PFSK-1 (cell line): ENCODE measurements at regions not wholly inside any gene's neighbourhood (a gene's known extent, or its start where the extent isn't known, plus 50 kb on each side); places are given as distances from the start of the nearest gene placed in this dataset.

ENCODE experiments used
- FOXP2 ChIP-seq: optimal IDR thresholded peaks from 2 replicates; pipeline ENCODE3; 2011; ENCODE audit warnings: borderline replicate concordance, control low read depth, inconsistent platforms; ENCODE audit not compliant: insufficient read depth; ENCODE audit errors: extremely low read length, extremely low read depth
- POLR2AphosphoS5 ChIP-seq: IDR thresholded peaks from 2 replicates; pipeline ENCODE4 v1.6.1; 2012; ENCODE audit warnings: low read depth, mild to moderate bottlenecking, control low read depth, low read length, moderate library complexity
- SIN3A ChIP-seq: IDR thresholded peaks from 2 replicates; pipeline ENCODE4 v1.6.1; 2012; ENCODE audit warnings: mild to moderate bottlenecking, low read length, moderate library complexity, borderline replicate concordance; ENCODE audit not compliant: insufficient read depth
- TAF1 ChIP-seq: IDR thresholded peaks from 2 replicates; pipeline ENCODE4 v1.6.1; 2012; ENCODE audit warnings: low read length, control low read depth, borderline replicate concordance; ENCODE audit not compliant: insufficient read depth
- TF ChIP-seq, protein P1 (sequence below), 2 experiments: IDR thresholded peaks; 2 replicates each; pipeline versions ENCODE4 v1.6.1 to v1.8.0; 2011 to 2012; ENCODE audit warnings: low read depth in 2 of 2, low read length in 2 of 2, control low read depth in 1 of 2, inconsistent platforms in 1 of 2, mild to moderate bottlenecking in 1 of 2, moderate library complexity in 1 of 2; ENCODE audit not compliant: insufficient read depth in 1 of 2

DNA sequence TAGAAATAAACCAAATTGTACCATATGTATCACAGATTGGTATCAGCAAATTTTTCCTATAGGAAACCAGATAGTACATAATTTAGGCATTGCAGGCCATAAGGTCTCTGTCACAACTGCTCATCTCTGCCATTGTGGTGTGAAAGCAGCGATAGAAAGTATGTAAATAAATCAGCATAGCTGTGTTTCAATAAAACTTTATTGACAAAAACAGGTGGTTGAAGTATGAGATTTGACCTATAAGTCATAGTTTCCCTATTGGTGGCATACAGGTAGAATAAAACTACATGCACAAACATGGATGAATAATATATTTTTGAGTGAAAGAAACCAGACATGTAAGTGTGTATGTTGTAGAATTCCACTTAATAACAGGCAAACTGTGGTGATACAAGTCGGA, 1454.9 kb downstream of the REEP3 start:
- no peak for TF ChIP-seq TAF1

DNA sequence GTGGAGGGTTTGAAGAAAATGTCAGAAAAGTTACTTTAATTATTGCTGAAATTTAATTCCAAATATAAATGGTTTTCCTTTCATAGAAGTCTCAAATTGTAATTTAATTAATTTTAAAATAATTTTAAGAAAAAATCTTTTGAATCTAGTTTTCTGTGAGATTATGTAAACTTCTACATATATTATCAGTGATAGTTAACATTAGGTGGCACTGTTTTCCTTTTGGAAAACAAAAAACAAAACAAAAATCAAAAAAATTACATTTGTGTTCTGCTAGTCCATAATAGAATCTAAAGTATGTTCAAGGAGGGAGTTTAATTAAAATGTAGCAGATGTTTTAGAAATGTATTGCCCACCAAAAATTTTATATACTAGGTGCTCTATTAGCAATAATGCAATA, 1456.7 kb downstream of the REEP3 start:
- TF ChIP-seq, protein P1, sequence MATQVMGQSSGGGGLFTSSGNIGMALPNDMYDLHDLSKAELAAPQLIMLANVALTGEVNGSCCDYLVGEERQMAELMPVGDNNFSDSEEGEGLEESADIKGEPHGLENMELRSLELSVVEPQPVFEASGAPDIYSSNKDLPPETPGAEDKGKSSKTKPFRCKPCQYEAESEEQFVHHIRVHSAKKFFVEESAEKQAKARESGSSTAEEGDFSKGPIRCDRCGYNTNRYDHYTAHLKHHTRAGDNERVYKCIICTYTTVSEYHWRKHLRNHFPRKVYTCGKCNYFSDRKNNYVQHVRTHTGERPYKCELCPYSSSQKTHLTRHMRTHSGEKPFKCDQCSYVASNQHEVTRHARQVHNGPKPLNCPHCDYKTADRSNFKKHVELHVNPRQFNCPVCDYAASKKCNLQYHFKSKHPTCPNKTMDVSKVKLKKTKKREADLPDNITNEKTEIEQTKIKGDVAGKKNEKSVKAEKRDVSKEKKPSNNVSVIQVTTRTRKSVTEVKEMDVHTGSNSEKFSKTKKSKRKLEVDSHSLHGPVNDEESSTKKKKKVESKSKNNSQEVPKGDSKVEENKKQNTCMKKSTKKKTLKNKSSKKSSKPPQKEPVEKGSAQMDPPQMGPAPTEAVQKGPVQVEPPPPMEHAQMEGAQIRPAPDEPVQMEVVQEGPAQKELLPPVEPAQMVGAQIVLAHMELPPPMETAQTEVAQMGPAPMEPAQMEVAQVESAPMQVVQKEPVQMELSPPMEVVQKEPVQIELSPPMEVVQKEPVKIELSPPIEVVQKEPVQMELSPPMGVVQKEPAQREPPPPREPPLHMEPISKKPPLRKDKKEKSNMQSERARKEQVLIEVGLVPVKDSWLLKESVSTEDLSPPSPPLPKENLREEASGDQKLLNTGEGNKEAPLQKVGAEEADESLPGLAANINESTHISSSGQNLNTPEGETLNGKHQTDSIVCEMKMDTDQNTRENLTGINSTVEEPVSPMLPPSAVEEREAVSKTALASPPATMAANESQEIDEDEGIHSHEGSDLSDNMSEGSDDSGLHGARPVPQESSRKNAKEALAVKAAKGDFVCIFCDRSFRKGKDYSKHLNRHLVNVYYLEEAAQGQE (IDR thresholded peaks at IDR 0.05; ENCODE audit: insufficient read depth in 1 of 2, low read depth in 2 of 2, low read length in 2 of 2): no peak
- TF ChIP-seq POLR2AphosphoS5 (no peak), SIN3A (no peak)

DNA sequence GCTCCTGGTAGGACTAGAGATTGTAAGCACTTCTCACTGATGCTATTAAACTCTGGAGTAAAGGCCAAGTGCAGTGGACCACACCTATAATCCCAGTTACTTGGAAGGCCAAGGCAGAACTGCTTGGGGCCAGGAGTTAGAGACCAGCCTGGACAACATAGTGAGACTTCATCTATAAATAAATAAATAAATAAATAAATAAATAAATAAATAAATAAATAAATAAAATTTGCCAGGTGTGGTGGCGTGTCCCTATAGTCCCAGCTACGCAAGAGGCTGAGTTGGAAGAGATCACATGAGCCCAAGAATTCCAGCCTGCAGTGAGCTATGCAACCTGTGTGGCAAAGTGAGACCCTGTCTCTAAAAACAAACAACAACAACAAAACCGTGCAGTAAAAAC, 1475.7 kb downstream of the REEP3 start:
- TF ChIP-seq FOXP2 (no peak), SIN3A (no peak), TAF1 (no peak), POLR2AphosphoS5 (no peak)
- TF ChIP-seq, protein P1 (IDR thresholded peaks at IDR 0.05; ENCODE audit: insufficient read depth in 1 of 2, low read depth in 2 of 2, low read length in 2 of 2): no peak

GRCh38 chr10:65010845-65011244, 1489.6 kb downstream of the REEP3 start:
- TF ChIP-seq TAF1 (no peak), SIN3A (no peak), POLR2AphosphoS5 (no peak), FOXP2 (no peak)
- TF ChIP-seq, protein P1 (IDR thresholded peaks at IDR 0.05; ENCODE audit: insufficient read depth in 1 of 2, low read depth in 2 of 2, low read length in 2 of 2): no peak

GRCh38 chr10:65017523-65017922, 1496.3 kb downstream of the REEP3 start:
- TF ChIP-seq POLR2AphosphoS5 (no peak), SIN3A (no peak)

DNA sequence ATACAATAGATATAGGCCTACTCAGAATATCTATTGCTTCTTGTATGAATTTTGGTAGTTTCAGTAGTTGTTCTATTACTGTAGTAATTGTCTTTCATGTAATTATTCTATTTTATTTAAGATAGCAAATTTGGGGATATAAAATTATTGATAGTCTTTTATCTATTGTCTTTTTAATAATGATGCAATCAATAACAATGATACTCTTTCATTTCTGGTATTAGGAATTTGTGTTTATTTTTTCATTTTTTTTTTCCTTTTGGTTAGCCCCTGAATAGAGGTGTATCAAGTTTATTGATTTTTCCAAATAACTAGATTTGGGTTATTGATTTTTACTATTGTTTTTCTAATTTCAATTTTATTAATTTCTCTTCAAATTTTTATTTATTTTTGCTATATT, 1503.7 kb downstream of the REEP3 start:
- TF ChIP-seq TAF1 (no peak), SIN3A (no peak), FOXP2 (no peak), POLR2AphosphoS5 (no peak)
- TF ChIP-seq, protein P1 (IDR thresholded peaks at IDR 0.05; ENCODE audit: insufficient read depth in 1 of 2, low read depth in 2 of 2, low read length in 2 of 2): no peak
